HG03135 (cell line): ENCODE measurements at regions not wholly inside any gene's neighbourhood (a gene's known extent, or its start where the extent isn't known, plus 50 kb on each side); places are given as distances from the start of the nearest gene placed in this dataset.
"Not testable (repeated sequence)": the region's sequence is repeated elsewhere in the genome, so short reads cannot be mapped to it uniquely, and the experiment has no call there.

ENCODE experiments used
- ATAC-seq: cut with Tn5 transposase; IDR thresholded peaks from one replicate; pipeline ENCODE4 v1.9.1; 2021; ENCODE audit warnings: mild to moderate bottlenecking, moderate library complexity; ENCODE audit not compliant: unreplicated experiment

DNA sequence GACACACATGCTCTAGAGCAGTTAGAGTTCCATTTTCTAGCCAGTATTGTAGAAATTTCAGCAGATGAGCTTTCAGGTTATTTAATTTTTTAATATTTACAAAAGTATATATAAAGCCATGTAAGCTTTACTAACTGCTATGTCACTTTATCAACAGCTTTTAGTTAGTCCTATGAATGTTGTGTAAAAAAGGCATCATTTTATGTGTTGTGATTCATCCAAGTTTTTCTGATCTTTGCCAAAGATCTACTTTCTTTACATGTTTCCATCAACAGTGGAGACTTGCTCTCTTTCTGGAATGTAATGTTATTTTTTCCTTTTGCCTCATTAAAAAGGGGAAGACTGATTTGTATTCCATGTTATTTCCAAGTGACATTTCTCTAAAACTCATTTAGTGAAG is 125.2 kb upstream of the TFPI start:
- no peak for ATAC-seq

DNA sequence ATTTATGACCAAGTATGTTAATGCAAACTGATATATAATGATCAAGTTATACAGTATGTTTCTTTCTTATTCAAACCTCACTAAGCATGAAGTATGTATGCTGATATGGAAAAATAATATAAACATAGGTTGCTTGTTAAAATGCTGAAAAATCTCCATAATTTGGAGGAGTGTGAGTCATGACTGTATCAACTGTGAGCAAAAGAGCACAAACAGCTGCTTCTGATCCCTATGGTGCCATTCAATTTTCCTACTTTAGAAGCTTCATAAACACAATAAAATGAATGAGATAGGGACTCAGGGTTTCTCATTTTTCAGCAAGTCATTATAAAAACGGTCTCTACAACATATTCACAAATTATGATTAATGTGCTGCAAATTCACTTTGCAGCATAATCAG is 129.9 kb upstream of the TFPI start:
- ATAC-seq, result no peak

- ATAC-seq, result no peak
Observed at GRCh38 chr2:187686416-187687024, 132.3 kb upstream of the TFPI start.

DNA sequence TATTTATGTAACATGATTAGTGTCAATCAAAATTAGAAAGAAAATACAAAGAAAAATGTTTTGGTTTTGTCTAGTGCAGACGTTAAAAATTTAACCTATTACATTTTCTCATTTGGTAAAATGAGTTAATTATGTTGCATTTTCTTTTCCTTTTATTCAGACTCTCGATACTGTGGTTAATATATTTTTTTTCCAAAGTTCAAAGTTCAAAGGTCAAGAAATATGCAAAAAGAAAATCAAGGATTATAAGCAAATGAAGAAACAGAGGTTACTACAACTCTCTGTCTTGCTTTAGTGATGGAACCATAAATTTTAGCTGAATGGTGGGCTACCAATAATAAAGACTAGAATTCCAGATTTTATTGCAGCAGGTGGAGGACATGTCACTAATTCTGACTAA is 133.3 kb upstream of the TFPI start:
- no peak for ATAC-seq

- no peak for ATAC-seq
Observed at GRCh38 chr2:187689372-187689771, 135.1 kb upstream of the TFPI start.

DNA sequence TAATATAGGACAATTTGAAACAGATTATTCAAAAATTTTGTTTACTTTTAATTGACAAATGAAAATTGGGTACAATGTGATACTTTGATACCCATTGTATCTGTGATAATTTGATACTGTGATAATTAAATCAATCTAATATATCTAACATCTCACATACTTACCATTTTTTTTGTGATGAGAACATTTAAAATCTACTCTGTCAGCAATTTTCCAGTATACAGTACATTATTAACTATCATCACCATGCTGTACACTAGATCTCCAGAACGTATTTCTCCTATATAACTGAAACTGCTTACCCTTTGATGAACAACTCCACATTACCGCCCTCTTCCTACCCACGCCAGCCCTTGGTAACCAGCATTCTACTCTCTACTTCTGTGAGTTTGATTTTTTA is 139.7 kb upstream of the TFPI start:
- ATAC-seq, result no peak

GRCh38 chr2:187696644-187697043 is 142.4 kb upstream of the TFPI start:
- ATAC-seq, result not testable (repeated sequence)

GRCh38 chr2:187698374-187699110 is 144.3 kb upstream of the TFPI start:
- ATAC-seq, result no peak

DNA sequence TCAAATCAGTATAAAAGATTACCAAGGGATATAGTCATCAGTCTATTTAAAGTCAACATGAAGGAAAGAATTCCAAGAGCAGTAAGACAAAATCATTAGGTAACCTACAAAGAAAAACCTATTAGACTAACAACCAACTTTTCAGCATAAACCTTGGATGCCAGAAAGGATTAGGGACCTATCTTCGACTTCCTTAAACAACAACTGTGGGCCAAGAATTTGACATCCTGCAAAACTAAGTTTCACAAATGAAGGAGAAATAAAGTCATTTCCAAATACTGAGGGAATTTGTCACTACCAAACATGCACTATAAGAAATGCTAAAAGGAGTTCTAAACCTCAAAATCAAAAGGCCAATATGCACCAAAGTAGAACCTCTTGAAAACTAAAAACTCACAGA is 147.9 kb upstream of the TFPI start:
- ATAC-seq, result no peak

DNA sequence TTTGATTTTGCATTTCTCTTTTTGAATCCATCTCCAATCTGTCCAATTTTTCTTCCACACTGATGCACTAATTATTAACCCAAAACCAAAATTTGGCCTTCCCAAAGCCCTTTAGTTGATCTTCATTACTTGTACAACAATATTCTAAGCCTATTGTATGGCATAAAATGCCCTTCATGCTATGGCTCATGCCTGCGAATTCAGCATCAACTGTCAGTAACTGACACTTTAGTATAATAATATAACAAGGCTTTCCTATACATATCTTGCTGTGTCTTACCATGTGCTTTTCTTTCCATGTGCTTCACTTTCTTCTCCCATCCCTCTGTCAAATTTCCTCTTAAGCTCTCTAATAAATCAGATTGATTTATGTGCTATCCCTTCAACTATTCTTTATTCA is 154.0 kb upstream of the TFPI start:
- no peak for ATAC-seq

- no peak for ATAC-seq
Observed at GRCh38 chr2:187709065-187709464, 154.8 kb upstream of the TFPI start.

DNA sequence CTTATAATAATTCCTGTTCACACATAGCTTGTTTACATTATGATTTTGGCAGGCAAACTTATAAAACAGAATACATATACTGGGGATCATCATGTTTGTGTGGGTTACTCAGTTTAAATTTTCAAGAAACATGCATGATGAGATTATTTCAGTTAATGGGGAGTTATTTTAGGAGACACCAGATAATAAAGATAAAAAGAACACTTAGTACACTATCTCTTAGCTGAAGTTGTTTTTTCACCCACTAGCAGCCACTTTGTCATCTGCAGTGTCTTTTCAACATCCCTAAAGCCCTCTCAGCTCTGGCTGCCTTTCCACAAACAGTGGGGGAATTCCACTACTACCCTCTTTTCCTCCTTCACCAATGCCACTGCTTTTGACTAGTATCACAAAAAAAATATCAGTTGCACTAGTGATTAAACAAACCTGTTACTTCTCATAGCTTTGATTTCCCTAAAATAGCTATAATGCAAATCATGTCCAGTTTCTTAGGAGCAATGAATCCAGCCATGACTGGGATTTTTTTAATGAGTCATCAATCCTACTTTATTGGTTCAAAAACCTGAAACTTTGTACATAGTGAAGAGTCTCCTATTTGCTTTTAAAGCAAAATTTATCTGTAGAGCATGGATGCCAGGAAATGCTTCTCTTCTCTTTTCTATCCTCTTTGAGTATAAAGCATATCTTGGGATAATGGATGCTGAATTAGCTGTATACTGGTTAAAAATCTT is 156.7 kb upstream of the TFPI start:
- no peak for ATAC-seq

DNA sequence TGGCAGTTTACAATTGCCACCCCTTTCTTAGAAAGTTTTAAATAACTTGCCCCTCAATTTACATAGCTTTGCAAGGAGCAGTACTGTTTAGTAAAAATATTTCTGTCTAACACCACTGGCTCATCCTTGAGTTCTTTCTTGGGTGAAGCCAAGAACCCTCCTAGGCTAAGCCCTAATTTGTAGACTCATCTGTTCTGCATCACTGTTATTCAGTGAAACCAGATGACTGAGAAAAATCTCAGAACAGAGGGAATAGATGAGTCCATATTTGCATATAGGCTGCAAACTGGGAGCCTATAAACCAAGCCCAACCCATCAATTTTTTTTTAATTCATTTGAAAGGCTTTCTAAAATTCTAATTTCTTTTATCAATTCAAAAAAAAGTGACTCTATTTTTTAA is 161.4 kb upstream of the TFPI start:
- ATAC-seq, result no peak

DNA sequence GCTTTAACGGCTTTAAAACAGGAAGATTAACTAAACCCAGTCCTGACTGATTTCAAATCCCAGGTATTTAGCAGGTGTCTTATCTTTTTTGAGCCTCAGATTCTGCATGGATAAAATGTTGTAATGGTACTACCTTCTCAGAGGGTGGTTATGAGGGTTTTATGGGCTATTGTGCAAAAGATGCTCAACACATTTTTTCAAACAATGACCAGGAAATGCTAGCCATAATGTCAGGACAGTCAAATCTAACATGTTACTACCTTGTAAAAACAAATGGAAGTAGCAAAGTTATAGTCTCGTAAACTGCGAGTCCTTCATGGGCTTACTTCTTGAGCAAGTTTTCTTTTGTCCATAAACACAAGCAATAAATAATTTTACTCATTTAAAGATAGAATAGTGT is 162.1 kb upstream of the TFPI start:
- no peak for ATAC-seq

GRCh38 chr2:187718092-187718491 is 163.9 kb upstream of the TFPI start:
- no peak for ATAC-seq

GRCh38 chr2:187719510-187719909 is 165.3 kb upstream of the TFPI start:
- no peak for ATAC-seq

- no peak for ATAC-seq
Observed at GRCh38 chr2:187748958-187749357, 194.7 kb upstream of the TFPI start.

GRCh38 chr2:187749804-187750431 is 195.7 kb upstream of the TFPI start:
- ATAC-seq, result no peak

GRCh38 chr2:187768995-187769394 is 214.8 kb upstream of the TFPI start:
- no peak for ATAC-seq

GRCh38 chr2:187769437-187769836 is 215.2 kb upstream of the TFPI start:
- no peak for ATAC-seq

- ATAC-seq, result no peak
Observed at GRCh38 chr2:187774551-187775071, 220.4 kb upstream of the TFPI start.
